GM23248 (cell line): ENCODE measurements at regions not wholly inside any gene's neighbourhood (a gene's known extent, or its start where the extent isn't known, plus 50 kb on each side); places are given as distances from the start of the nearest gene placed in this dataset.

ENCODE experiments used
- EZH2 ChIP-seq: fragments of 200-600 bp; sonication (generic); IDR thresholded peaks from 2 replicates; pipeline ENCODE4 v1.6.1; 2018; ENCODE audit warnings: antibody characterized with exemption, mild to moderate bottlenecking; ENCODE audit not compliant: insufficient read depth, poor library complexity, severe bottlenecking
- EZH2phosphoT487 ChIP-seq: fragments of 200-600 bp; sonication (generic); IDR thresholded peaks from 2 replicates; pipeline ENCODE4 v1.6.1; 2018; ENCODE audit warnings: antibody characterized with exemption, moderate library complexity, mild to moderate bottlenecking, low read depth; ENCODE audit not compliant: insufficient read depth

GRCh38 chr11:72513411-72513810 lies 79.1 kb upstream of the CLPB start:
- TF ChIP-seq EZH2 (no peak), EZH2phosphoT487 (no peak)
